GM12878 (cell line): ENCODE measurements at regions not wholly inside any gene's neighbourhood (a gene's known extent, or its start where the extent isn't known, plus 50 kb on each side); places are given as distances from the start of the nearest gene placed in this dataset.

Experiments used
- ATF2 ChIP-seq: IDR thresholded peaks from 2 replicates; pipeline ENCODE4 v1.6.1; 2012; ENCODE audit warnings: low read length, inconsistent platforms
- CEBPB ChIP-seq, 2 experiments: fragments of 150-350 bp in 1 of 2; IDR thresholded peaks; 2 replicates each; pipeline ENCODE4 v1.6.1; 2012 to 2014; ENCODE audit warnings: low read depth in 2 of 2, low read length in 2 of 2, borderline replicate concordance in 1 of 2, inconsistent platforms in 1 of 2
- MYB ChIP-seq: fragments of 150-350 bp; IDR thresholded peaks from 2 replicates; pipeline ENCODE4 v1.6.1; 2014; ENCODE audit warnings: mild to moderate bottlenecking, low read depth, low read length, borderline replicate concordance
- POU2F2 ChIP-seq: IDR thresholded peaks from 3 replicates; pipeline ENCODE4 v1.6.1; 2011; ENCODE audit warnings: low read depth, mild to moderate bottlenecking, low read length, borderline replicate concordance
- RUNX3 ChIP-seq: IDR thresholded peaks from 2 replicates; pipeline ENCODE4 v1.6.1; 2012; ENCODE audit warnings: low read length, inconsistent platforms
- SIN3A ChIP-seq: IDR thresholded peaks from 2 replicates; pipeline ENCODE4 v1.6.1; 2012; ENCODE audit warnings: low read depth, low read length, improper control_type of control experiment
- SP1 ChIP-seq: IDR thresholded peaks from one replicate; pipeline ENCODE4 v1.6.1; 2011; ENCODE audit warnings: low read depth, low read length
- SPI1 ChIP-seq: IDR thresholded peaks from 2 replicates; pipeline ENCODE4 v1.6.1; 2011; ENCODE audit warnings: low read depth, mild to moderate bottlenecking, low read length, moderate library complexity, borderline replicate concordance; ENCODE audit not compliant: insufficient read depth
- ZZZ3 ChIP-seq: IDR thresholded peaks from 2 replicates; pipeline ENCODE4 v1.6.1; 2011; ENCODE audit warnings: low read depth; ENCODE audit not compliant: control insufficient read depth, insufficient read length
- TF ChIP-seq, protein P1 (sequence below): fragments of 450-650 bp; formaldehyde crosslinking; IDR thresholded peaks from 2 replicates; pipeline ENCODE4 v1.5.0; 2022; ENCODE audit warnings: mild to moderate bottlenecking, missing genetic modification characterization

DNA sequence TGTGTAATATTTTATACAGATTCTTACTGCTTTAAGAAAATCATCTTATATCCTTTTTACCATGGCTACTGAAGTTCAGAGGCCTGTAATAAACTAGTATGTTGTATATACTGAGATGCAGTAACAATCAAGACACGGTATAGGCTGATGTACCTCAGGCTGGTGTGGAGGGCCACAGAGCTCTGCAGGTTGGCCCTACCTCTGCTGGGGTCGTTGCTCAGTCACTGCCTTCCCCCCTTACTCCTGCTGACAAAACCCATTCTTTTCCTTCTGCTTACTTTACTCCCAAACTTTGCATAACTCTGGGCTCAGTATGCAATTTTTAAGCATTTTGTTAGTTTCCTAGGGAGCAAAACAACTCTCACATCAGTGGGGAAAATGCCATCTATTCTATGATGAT, 200.1 kb upstream of the FOXP2 start (continued):
- TF ChIP-seq, protein P1, sequence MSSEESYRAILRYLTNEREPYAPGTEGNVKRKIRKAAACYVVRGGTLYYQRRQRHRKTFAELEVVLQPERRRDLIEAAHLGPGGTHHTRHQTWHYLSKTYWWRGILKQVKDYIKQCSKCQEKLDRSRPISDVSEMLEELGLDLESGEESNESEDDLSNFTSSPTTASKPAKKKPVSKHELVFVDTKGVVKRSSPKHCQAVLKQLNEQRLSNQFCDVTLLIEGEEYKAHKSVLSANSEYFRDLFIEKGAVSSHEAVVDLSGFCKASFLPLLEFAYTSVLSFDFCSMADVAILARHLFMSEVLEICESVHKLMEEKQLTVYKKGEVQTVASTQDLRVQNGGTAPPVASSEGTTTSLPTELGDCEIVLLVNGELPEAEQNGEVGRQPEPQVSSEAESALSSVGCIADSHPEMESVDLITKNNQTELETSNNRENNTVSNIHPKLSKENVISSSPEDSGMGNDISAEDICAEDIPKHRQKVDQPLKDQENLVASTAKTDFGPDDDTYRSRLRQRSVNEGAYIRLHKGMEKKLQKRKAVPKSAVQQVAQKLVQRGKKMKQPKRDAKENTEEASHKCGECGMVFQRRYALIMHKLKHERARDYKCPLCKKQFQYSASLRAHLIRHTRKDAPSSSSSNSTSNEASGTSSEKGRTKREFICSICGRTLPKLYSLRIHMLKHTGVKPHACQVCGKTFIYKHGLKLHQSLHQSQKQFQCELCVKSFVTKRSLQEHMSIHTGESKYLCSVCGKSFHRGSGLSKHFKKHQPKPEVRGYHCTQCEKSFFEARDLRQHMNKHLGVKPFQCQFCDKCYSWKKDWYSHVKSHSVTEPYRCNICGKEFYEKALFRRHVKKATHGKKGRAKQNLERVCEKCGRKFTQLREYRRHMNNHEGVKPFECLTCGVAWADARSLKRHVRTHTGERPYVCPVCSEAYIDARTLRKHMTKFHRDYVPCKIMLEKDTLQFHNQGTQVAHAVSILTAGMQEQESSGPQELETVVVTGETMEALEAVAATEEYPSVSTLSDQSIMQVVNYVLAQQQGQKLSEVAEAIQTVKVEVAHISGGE (CRISPR knock-in tag): no peak
- TF ChIP-seq RUNX3 (no peak), MYB (no peak), SIN3A (no peak), SPI1 (no peak), CEBPB (IDR thresholded peaks at IDR 0.05; ENCODE audit: borderline replicate concordance in 1 of 2, low read depth in 2 of 2, low read length in 2 of 2) (no peak), ZZZ3 (no peak), ATF2 (no peak), SP1 (no peak), POU2F2 (no peak)
